Raji (cell line): ENCODE measurements at regions not wholly inside any gene's neighbourhood (a gene's known extent, or its start where the extent isn't known, plus 50 kb on each side); places are given as distances from the start of the nearest gene placed in this dataset.

Experiments
- POLR2A ChIP-seq: IDR thresholded peaks from 2 replicates; pipeline ENCODE4 v1.6.1; 2011; ENCODE audit warnings: low read depth, low read length, control low read depth; ENCODE audit not compliant: insufficient read depth

- TF ChIP-seq POLR2A, result no peak
These were observed 161.3 kb downstream of the KLF13 start for GRCh38 chr15:31487811-31488436.

DNA sequence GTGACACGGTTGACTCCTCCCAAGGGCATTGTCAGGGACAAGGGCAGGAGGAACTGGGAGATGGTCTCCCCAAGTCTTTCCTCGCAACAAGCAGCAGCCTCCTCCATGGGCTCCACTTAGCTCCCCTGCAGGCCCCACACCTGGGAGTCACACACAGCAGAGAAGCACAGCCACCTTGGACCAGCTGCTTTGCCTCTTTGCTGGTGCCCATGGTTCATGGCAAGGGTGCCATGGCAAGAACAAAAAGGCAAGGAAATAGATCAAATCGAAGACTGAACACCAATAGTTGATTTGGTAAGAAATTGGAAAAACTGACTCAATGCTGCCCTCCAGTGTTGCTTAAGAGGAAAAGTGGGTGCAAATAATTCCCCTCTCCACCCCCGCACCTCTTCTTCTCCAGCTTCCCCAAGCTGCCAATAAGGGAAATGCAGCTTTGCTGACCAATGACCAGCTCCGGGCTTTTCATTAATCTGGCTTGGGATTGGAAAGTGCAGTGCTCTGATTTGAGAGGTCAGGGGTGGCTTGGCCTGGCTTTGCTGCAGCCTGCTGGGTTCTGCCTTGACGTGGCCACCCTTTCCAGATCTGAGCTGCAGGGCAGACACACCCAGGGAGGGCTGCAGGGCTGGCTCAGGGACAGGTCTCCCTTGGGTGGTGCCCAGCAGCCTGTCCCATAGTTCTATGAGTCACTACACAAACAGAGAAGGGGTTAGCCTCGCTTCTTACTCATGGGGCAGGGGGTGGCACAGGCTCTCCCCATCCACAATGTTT is 162.0 kb downstream of the KLF13 start:
- TF ChIP-seq POLR2A, result no peak

DNA sequence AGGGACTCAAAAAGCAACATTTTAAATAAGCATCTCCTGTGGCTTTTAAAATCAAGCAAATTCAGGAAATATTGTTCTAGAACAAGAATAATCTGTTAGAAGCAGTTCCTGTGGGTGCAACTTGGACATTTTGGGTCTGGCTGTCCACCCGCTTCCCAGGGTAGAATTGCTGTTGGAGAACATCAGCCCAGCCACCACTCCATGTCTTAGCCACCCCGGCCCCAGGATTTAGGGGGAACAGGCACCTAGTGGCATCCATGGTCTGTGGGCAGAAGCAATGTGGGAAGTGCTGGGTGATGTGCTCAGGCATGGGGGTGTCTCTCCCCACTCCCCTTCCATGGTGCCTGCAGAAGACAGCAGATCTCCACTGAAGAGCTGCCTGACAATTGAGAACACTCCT is 162.6 kb downstream of the KLF13 start:
- no peak for TF ChIP-seq POLR2A

DNA sequence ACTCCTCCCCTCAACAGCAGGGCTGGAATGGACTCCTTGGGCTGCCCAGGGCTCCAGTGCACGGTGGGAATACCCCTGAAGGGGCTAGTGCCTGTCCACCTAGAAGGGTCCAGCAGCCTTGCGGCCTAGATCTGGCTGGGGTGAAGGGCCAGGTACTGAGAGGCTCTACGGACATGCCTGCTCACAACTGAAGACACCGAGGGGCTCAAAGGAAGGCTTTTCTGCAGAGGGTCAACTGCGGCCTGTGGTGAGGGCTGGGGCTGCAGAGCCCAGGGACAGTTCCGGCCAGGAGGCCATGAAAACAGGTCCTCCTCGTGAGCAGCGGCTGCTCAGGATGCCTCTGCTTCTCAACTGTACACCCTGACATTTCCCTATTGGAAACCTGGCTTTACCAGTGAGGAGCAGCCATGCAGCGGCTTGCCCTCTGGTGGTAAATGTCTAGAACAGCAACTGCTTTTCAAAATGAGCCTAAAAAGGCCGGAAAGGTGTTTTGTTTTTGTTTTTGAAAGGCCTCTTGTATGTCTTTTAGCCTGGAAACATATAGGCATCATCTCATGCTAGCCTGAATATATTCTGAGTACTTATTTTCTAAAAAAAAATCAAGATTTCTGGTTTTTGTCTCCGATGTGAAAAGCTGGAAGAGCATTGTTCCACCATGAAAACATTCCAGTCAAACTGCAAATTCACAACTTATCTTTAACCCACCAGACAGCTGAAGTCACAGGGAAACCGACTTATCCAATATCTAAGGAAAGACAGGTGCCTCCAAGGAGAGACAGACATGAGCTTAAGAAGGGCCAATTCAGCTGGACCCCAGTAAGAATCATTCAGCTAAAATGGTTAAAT is 163.4 kb downstream of the KLF13 start:
- no peak for TF ChIP-seq POLR2A

GRCh38 chr15:31494786-31495185 is 168.2 kb downstream of the KLF13 start:
- no peak for TF ChIP-seq POLR2A

GRCh38 chr15:31495281-31495680 is 168.6 kb downstream of the KLF13 start:
- TF ChIP-seq POLR2A, result no peak

- TF ChIP-seq POLR2A, result no peak
These were observed 171.2 kb downstream of the KLF13 start for GRCh38 chr15:31497838-31498237.

DNA sequence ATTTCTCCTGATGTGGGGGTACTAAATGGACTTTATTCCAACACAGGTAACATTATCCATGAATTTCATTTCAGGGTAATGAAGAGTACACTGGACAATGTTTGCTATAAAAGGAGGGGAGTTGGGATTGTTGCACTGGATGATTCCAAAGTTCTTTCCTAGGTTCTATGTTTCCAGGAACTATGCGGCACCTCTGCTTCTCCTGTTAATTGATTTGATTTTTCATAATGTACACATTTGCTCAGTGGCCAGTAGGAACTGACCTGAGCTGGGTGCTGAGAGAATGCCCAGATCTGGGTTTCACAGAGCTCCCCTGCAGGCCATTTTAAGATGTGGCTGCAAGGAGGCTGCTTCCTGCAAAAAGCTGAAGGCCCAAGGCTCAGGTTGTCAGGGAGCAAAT is 171.7 kb downstream of the KLF13 start:
- no peak for TF ChIP-seq POLR2A

DNA sequence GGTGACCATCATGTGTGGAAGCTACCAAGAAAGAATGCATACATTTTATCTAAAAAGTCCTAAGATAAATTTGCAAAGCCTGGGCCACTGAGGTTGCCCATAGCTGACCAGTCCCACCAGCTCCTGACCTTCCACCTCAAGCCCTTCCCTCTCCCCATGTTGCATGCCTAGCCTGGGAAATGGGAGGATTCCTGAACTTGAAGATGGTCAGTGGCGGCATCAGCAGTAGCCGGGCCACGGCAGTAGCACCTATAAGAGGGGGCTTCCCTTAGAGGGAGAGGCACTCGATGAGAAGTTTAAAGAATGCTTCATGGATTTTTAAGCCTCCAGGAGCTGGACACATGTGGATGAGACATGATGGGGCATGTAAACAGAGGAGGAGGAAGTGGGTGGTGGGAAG is 172.1 kb downstream of the KLF13 start:
- TF ChIP-seq POLR2A, result no peak

DNA sequence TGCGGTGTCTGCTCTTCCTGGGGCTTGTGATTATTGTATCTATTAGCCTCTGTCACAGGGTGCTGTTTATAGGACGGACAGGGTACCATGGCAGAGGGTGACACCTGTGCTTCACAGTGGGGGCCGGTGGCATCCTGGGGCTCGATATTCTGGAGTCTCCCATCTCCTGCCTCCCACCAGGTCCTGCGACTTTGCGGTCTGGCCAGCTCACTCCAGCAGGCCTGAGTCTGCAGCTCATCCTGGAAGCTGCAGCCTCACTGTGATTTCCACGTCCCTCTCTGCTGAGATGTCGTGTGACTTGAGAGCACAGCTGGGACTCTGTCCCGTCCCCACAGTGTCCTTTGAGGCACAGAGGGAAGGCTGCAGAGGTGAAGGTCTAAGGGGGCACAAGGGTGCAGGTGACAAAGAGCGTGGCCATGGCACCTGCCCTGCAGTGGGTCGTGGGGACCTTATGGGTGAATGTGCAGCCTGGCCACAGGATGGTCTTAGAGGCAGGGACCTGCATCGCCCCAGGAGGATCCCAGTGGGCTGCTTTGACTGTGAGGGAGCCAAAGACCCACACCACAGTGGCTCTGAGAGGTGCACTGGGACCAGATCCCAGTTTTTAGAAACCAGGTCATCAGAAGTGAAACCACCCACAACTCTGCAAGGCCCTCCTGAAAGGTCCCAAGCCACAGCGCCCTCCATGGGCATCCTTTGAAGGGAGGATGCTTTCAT is 172.8 kb downstream of the KLF13 start:
- TF ChIP-seq POLR2A, result no peak

- TF ChIP-seq POLR2A, result no peak
These were observed 173.5 kb downstream of the KLF13 start for GRCh38 chr15:31499953-31500765.

- no peak for TF ChIP-seq POLR2A
These were observed 174.3 kb downstream of the KLF13 start for GRCh38 chr15:31500766-31501449.

DNA sequence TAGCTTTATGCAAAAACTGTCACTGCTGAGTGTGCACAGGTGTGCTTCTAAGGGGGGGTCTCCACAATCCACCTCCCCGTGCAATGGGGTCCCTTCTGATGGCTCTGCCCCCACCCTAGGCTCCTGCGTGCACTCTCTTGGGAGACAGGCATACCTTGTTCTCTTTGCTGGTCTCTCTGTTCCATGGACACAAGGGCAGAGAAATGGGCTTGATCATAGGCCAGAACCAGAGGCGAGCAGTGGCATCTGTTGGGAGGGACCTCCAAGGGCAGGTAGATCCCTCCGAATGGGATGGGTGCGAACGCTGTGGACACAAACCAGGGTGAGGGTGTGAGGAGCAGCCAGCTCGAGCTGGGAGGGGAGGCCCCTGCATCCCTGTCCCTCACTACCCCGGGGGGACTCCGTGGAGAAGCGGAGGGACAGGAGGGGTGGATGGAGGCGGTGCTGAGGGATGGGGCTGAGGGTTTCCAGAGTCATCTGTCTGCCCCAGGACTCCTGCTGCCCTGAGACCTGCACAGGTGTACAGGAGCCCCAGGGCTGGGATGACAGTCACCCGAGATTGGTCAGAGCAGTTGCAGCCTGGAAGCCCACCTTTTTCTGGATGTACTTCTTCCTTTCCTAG is 175.0 kb downstream of the KLF13 start:
- no peak for TF ChIP-seq POLR2A
